Skeletal muscle tissue (tissue), 3 donors: ENCODE measurements at regions not wholly inside any gene's neighbourhood (a gene's known extent, or its start where the extent isn't known, plus 50 kb on each side); places are given as distances from the start of the nearest gene placed in this dataset.

ENCODE experiments used
- H3K27ac ChIP-seq: one replicate; pipeline ENCODE4 v1.7.0; 2013; ENCODE audit warnings: mild to moderate bottlenecking, low read depth, low read length, inconsistent platforms
- H3K27me3 ChIP-seq, 3 donors: one replicate each; pipeline ENCODE4 v1.7.0; 2013; ENCODE audit warnings: low read length in 3 of 3; ENCODE audit not compliant: control insufficient read depth in 3 of 3, insufficient read depth in 3 of 3
- H3K36me3 ChIP-seq, 3 donors: one replicate each; pipeline ENCODE4 v1.7.0; 2013; ENCODE audit warnings: low read length in 3 of 3; ENCODE audit not compliant: control insufficient read depth in 3 of 3, insufficient read depth in 3 of 3
- H3K4me1 ChIP-seq, 3 donors: one replicate each; pipeline ENCODE4 v1.7.0; 2013; ENCODE audit warnings: low read length in 3 of 3, mild to moderate bottlenecking in 3 of 3; ENCODE audit not compliant: control insufficient read depth in 3 of 3, insufficient read depth in 3 of 3
- H3K4me3 ChIP-seq, 3 donors: one replicate each; pipeline ENCODE4 v1.7.0; 2013; ENCODE audit warnings: low read length in 3 of 3
- H3K9ac ChIP-seq, 3 donors: one replicate each; pipeline ENCODE4 v1.7.0; 2013; ENCODE audit warnings: low read length in 3 of 3, mild to moderate bottlenecking in 3 of 3, moderate library complexity in 2 of 3, low read depth in 1 of 3
- H3K9me3 ChIP-seq, 3 donors: one replicate each; pipeline ENCODE4 v1.7.0; 2013; ENCODE audit warnings: low read length in 3 of 3; ENCODE audit not compliant: control insufficient read depth in 3 of 3
- donor health status: Osteomylitis.

GRCh38 chr10:28049286-28049685 is 50.4 kb upstream of the ODAD2 start:
- Histone ChIP-seq H3K4me3 (no peak overlapping the region), H3K4me1 (no peaks in the 10 kb centered on the region), H3K27me3 (no peaks in the 10 kb centered on the region), H3K9ac (no peak overlapping the region), H3K36me3 (no peaks in the 10 kb centered on the region), H3K27ac (no peak overlapping the region), H3K9me3 (no peaks in the 10 kb centered on the region)
